ENCODE measurements at regions not wholly inside any gene's neighbourhood (a gene's known extent, or its start where the extent isn't known, plus 50 kb on each side); places are given as distances from the start of the nearest gene placed in this dataset.

DNA sequence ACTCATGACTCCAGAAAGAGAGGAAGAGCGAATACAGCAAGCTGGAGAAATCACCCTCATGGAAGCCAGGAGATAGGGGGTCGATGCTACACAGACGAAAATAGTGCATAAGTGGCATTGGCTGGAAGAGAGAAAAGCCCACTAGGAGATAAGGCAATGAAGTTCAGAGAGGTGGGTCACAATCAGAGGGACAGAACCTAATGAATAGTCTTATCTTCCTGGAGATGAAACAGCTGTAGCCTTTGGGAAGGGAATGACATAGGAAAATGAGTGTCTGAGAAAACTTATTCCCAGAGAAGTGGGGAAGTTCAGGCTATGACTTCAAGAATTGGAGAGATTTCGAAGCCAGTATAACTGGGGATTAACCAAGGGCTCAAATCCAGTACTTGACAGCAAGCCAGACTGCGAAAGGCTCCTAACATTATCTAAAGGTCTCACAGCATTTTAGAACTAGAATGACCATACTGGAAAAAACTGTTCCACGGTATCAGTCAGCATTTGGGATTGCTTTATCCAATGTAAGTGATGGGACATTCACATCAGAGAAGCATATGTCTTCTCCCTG, 211.1 kb downstream of the ZNF365 start:
- ATAC-seq: no peak
- 51% methylated on average over 6 of the region's 6 CpGs for WGBS (ENCODE audit: insufficient coverage, low coverage, low lambda C conversion rate, missing lambda C conversion rate)
- Histone ChIP-seq H3K27ac (no peak overlapping the region), H3K27me3 (no peaks in the 10 kb centered on the region), H3K4me1 (no peaks in the 10 kb centered on the region), H3K4me3 (no peak overlapping the region), H3K9me3 (peaks cover 0 to 6% (median 0%) of the 10 kb centered on the region in 4 donors), H3K36me3 (no peaks in the 10 kb centered on the region)
- intact Hi-C loops (cut with DNase I): no loop called here
- TF ChIP-seq, protein P1, sequence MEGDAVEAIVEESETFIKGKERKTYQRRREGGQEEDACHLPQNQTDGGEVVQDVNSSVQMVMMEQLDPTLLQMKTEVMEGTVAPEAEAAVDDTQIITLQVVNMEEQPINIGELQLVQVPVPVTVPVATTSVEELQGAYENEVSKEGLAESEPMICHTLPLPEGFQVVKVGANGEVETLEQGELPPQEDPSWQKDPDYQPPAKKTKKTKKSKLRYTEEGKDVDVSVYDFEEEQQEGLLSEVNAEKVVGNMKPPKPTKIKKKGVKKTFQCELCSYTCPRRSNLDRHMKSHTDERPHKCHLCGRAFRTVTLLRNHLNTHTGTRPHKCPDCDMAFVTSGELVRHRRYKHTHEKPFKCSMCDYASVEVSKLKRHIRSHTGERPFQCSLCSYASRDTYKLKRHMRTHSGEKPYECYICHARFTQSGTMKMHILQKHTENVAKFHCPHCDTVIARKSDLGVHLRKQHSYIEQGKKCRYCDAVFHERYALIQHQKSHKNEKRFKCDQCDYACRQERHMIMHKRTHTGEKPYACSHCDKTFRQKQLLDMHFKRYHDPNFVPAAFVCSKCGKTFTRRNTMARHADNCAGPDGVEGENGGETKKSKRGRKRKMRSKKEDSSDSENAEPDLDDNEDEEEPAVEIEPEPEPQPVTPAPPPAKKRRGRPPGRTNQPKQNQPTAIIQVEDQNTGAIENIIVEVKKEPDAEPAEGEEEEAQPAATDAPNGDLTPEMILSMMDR (IDR thresholded peaks at IDR 0.05): no peak
- TF ChIP-seq POLR2A (IDR thresholded peaks at IDR 0.05): no peak
- no peak for DNase-seq

DNA sequence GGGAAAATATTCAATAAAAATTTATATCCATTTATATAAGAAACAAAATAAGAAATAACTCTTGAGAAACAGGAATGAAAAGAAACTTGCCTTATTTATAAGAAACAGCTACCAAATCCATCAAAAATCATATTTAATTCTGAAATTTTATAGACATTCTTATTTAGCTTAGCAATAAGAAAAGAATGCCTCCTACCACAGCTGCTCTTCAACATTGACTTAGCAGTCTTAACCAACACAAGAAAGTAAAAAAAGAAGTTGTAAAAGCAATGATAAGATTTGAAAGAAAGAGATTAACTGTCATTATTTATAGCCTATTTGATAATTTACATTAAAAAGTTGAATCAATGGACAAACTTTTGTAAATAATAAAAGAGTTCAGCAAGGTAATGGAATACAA, 212.8 kb downstream of the ZNF365 start:
- DNase-seq: no peak
- intact Hi-C loops (cut with DNase I): no loop called here
- no peaks in the 10 kb centered on the region for H3K4me1 ChIP-seq
- no peak overlapping the region for H3K4me3 ChIP-seq
- H3K27ac ChIP-seq: no peak overlapping the region
- TF ChIP-seq, protein P1 (IDR thresholded peaks at IDR 0.05): no peak
- no peak for TF ChIP-seq POLR2A (IDR thresholded peaks at IDR 0.05)
- ATAC-seq: no peak
- no peaks in the 10 kb centered on the region for H3K27me3 ChIP-seq
- peaks cover 0 to 6% (median 0%) of the 10 kb centered on the region in 4 donors for H3K9me3 ChIP-seq
- no peaks in the 10 kb centered on the region for H3K36me3 ChIP-seq

DNA sequence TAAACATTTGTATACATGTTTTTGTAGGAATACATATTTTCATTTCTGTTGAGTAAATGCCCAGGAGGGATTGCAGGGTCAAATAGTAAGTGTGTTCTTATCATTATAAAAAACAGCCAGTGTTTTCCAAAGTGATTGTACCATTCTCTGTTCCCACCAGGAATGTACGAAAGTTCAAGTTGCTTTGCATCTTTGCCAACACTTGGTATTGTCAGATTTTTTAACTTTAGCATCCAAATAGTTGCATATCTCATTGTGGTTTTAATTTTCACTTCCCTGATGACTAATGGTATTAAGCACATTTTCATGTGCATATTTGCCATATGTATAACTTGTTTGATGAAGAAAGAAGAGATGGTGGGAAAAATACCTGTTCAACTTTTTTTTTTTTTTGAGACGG, 213.9 kb downstream of the ZNF365 start:
- WGBS (ENCODE audit: insufficient coverage, low coverage, low lambda C conversion rate, missing lambda C conversion rate): 96% methylated on average over 2 of the region's 2 CpGs
- H3K9me3 ChIP-seq: peaks cover 0 to 6% (median 0%) of the 10 kb centered on the region in 4 donors
- no peaks in the 10 kb centered on the region for H3K27me3 ChIP-seq
- intact Hi-C loops (cut with DNase I): no loop called here
- DNase-seq (no peak), ATAC-seq (no peak)
- H3K4me3 ChIP-seq: no peak overlapping the region
- no peak overlapping the region for H3K27ac ChIP-seq
- H3K4me1 ChIP-seq: no peaks in the 10 kb centered on the region
- TF ChIP-seq POLR2A (IDR thresholded peaks at IDR 0.05): no peak
- TF ChIP-seq, protein P1 (IDR thresholded peaks at IDR 0.05): no peak
- no peaks in the 10 kb centered on the region for H3K36me3 ChIP-seq

DNA sequence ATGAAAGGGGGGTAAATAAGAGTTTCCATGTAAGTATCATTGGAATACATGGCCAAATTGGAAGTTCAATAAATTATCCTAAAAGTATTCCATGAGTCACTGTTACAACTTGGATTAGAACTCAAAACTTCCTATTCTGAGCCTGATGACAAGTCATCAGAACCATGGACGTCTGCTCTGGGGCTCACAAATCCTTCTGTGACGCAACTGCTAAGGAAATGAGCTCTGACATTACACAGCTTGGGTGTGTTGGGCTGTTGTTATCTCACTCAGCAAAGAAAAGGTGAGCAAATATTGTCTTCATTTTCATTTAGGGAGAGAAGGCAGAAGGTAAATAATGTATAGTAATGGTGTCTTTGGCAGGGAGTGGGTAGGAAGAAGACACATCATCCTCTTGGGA, 214.8 kb upstream of the ADO start:
- ATAC-seq (no peak), DNase-seq (no peak)
- H3K27ac ChIP-seq: no peak overlapping the region
- H3K36me3 ChIP-seq: no peaks in the 10 kb centered on the region
- H3K4me3 ChIP-seq: no peak overlapping the region
- H3K9me3 ChIP-seq: peaks cover 0 to 6% (median 0%) of the 10 kb centered on the region in 4 donors
- H3K4me1 ChIP-seq: no peaks in the 10 kb centered on the region
- TF ChIP-seq, protein P1 (IDR thresholded peaks at IDR 0.05): no peak
- TF ChIP-seq POLR2A (IDR thresholded peaks at IDR 0.05): no peak
- WGBS (ENCODE audit: insufficient coverage, low coverage, low lambda C conversion rate, missing lambda C conversion rate): 21% methylated on average over 2 of the region's 2 CpGs
- no peaks in the 10 kb centered on the region for H3K27me3 ChIP-seq
- intact Hi-C loops (cut with DNase I): loop anchor here in 1 of 2 donors (10.0 kb wide), 1 partner anchor 565 kb away; no protein-coding TSS in a partner anchor

DNA sequence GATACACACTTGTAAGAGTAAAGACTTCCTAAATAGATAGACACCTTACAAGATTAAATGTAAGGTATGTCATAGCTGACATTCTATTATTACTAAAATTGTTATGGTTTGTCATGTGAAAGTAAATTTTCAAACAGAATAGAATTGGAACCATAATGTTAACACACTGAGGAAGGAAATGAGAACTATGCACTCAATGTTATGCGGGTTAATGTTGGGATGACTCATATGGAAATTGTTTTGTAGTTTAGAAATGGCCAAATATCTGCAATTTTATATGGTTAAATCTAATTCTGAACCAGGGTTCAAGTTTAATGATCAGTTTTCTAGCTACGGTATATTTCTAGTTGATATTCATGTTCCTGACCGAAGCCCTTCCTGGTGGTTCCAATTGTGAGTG, 214.2 kb upstream of the ADO start:
- peaks cover 0 to 6% (median 0%) of the 10 kb centered on the region in 4 donors for H3K9me3 ChIP-seq
- H3K27me3 ChIP-seq: no peaks in the 10 kb centered on the region
- H3K4me3 ChIP-seq: no peak overlapping the region
- intact Hi-C loops (cut with DNase I): loop anchor here in 1 of 2 donors (10.0 kb wide), 1 partner anchor 564 kb away; no protein-coding TSS in a partner anchor
- 69% methylated on average over 3 of the region's 3 CpGs for WGBS (ENCODE audit: insufficient coverage, low coverage, low lambda C conversion rate, missing lambda C conversion rate)
- no peak overlapping the region for H3K27ac ChIP-seq
- TF ChIP-seq POLR2A (IDR thresholded peaks at IDR 0.05): no peak
- TF ChIP-seq, protein P1 (IDR thresholded peaks at IDR 0.05): no peak
- no peaks in the 10 kb centered on the region for H3K4me1 ChIP-seq
- DNase-seq (no peak), ATAC-seq (no peak)
- H3K36me3 ChIP-seq: no peaks in the 10 kb centered on the region

All from right lobe of liver (tissue), 6 donors.